SK-N-MC (cell line): ENCODE measurements at regions not wholly inside any gene's neighbourhood (a gene's known extent, or its start where the extent isn't known, plus 50 kb on each side); places are given as distances from the start of the nearest gene placed in this dataset.

Experiments used
- EZH2 ChIP-seq: fragments of 200-600 bp; sonication (generic); IDR thresholded peaks from one replicate; pipeline ENCODE4 v1.6.1; 2017; ENCODE audit warnings: antibody characterized with exemption
- FOXP2 ChIP-seq: optimal IDR thresholded peaks from 2 replicates; pipeline ENCODE3; 2011; ENCODE audit warnings: mild to moderate bottlenecking, moderate library complexity; ENCODE audit not compliant: insufficient read depth; ENCODE audit errors: extremely low read length, control extremely low read depth

- no peak for TF ChIP-seq EZH2
- TF ChIP-seq FOXP2, result no peak
Measured at GRCh38 chr5:118775790-118776499, 212.4 kb downstream of the DTWD2 start.
